Activated CD8-positive, alpha-beta T cell treated with anti-CD3 and anti-CD28 coated beads for 36 hours (primary cell): ENCODE measurements at regions not wholly inside any gene's neighbourhood (a gene's known extent, or its start where the extent isn't known, plus 50 kb on each side); places are given as distances from the start of the nearest gene placed in this dataset.

Experiments used
- ATAC-seq: fragments of 200-7000 bp; cut with Tn5 transposase; one replicate; pipeline ENCODE4 v1.10.0; 2021; ENCODE audit warnings: mild to moderate bottlenecking, moderate library complexity
- CTCF ChIA-PET: fragments of 350-600 bp; sonication (Branson Sonifier 250); formaldehyde crosslinking; loops from one replicate; lab custom pipeline; 2021; ENCODE audit warnings: antibody characterized with exemption; lab: Charles Lee
- POLR2A ChIA-PET: fragments of 350-600 bp; sonication (Branson Sonifier 250); formaldehyde crosslinking; loops from one replicate; lab custom pipeline; 2021; ENCODE audit warnings: antibody characterized with exemption; lab: Charles Lee
- DNase-seq: peaks from one replicate; pipeline ENCODE4 v3.0.0-alpha.2; 2020
- H3K27ac Mint-ChIP-seq: one replicate; pipeline ENCODE4 v1.8.0; 2021; ENCODE audit warnings: mild to moderate bottlenecking, mixed read lengths
- H3K27me3 Mint-ChIP-seq: one replicate; pipeline ENCODE4 v1.8.0; 2021; ENCODE audit warnings: mixed read lengths
- H3K36me3 Mint-ChIP-seq: one replicate; pipeline ENCODE4 v1.8.0; 2021; ENCODE audit warnings: low read depth, mixed read lengths
- H3K4me1 Mint-ChIP-seq: one replicate; pipeline ENCODE4 v1.8.0; 2021; ENCODE audit warnings: low read depth, mixed read lengths
- H3K4me3 Mint-ChIP-seq: one replicate; pipeline ENCODE4 v1.8.0; 2021; ENCODE audit warnings: mild to moderate bottlenecking, moderate library complexity, mixed read lengths
- H3K9me3 Mint-ChIP-seq: one replicate; pipeline ENCODE4 v1.8.0; 2021; ENCODE audit warnings: mixed read lengths
- intact Hi-C: fragments of 100-400 bp; cut with micrococcal nuclease; formaldehyde crosslinking; loops from one replicate; pipeline ENCODE4 v1.10.0; 2022
- TF ChIP-seq, protein P1 (sequence below): fragments of 200-600 bp; IDR thresholded peaks from one replicate; pipeline ENCODE4 v1.8.0; 2022; ENCODE audit warnings: antibody characterized with exemption, mild to moderate bottlenecking

DNA sequence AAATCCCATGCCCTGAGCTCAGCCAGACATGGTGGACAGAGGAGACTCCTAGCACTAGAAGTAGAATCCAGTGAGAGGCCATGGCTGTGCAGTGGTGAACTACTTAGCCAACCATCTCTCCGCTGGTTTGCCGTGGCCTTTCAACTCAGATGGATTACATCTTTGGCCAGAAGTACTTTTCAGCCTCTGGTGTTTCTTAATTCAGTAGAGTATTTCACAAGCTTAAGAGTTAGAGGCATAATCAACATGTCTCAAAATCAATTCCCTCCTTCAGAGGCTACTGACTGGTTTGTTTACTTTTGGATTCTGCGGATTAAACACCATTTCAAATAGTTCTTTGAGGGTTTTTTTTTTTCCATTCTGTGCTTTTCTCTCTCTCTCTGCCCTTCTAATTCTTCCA, 91.1 kb upstream of the PGRMC2 start:
- no peaks in the 10 kb centered on the region for H3K27me3 Mint-ChIP-seq
- TF ChIP-seq, protein P1, sequence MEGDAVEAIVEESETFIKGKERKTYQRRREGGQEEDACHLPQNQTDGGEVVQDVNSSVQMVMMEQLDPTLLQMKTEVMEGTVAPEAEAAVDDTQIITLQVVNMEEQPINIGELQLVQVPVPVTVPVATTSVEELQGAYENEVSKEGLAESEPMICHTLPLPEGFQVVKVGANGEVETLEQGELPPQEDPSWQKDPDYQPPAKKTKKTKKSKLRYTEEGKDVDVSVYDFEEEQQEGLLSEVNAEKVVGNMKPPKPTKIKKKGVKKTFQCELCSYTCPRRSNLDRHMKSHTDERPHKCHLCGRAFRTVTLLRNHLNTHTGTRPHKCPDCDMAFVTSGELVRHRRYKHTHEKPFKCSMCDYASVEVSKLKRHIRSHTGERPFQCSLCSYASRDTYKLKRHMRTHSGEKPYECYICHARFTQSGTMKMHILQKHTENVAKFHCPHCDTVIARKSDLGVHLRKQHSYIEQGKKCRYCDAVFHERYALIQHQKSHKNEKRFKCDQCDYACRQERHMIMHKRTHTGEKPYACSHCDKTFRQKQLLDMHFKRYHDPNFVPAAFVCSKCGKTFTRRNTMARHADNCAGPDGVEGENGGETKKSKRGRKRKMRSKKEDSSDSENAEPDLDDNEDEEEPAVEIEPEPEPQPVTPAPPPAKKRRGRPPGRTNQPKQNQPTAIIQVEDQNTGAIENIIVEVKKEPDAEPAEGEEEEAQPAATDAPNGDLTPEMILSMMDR = no peak
- ChIA-PET CTCF (no interaction called here), POLR2A (interaction anchor here (0.7 kb wide), 1 partner anchor 187 kb away, joined by 3 read pairs; no protein-coding TSS in a partner anchor)
- no peak overlapping the region for H3K4me3 Mint-ChIP-seq
- DNase-seq (no peak), ATAC-seq (no peak)
- intact Hi-C loops = no loop called here
- no peaks in the 10 kb centered on the region for H3K36me3 Mint-ChIP-seq
- no peak overlapping the region for H3K27ac Mint-ChIP-seq
- H3K9me3 Mint-ChIP-seq = peaks cover 5% of the 10 kb centered on the region
- no peaks in the 10 kb centered on the region for H3K4me1 Mint-ChIP-seq

DNA sequence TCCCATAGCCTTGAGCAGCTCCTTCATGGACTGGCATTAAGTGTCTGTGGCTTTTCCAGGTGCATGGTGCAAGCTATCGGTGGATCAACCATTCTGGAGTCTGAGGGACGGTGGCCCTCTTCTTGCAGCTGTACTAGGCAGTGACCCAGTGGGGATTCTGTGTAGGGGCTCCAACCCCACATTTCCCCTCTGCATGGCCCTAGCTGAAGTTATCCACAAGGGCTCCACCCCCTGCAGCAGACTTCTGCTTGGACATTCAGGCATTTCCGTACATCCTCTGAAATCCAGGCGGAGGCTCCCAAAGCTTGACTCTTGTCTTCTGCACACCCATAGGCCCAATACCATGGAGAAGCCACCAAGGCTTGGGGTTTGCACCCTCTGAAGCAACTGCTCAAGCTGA, 89.3 kb upstream of the PGRMC2 start:
- Mint-ChIP-seq H3K27ac (no peak overlapping the region), H3K4me3 (no peak overlapping the region), H3K36me3 (no peaks in the 10 kb centered on the region), H3K27me3 (no peaks in the 10 kb centered on the region), H3K9me3 (peaks cover 5% of the 10 kb centered on the region), H3K4me1 (no peaks in the 10 kb centered on the region)
- ATAC-seq (no peak), DNase-seq (no peak)
- ChIA-PET POLR2A (no interaction called here), CTCF (no interaction called here)
- TF ChIP-seq, protein P1 = no peak
- intact Hi-C loops = no loop called here

DNA sequence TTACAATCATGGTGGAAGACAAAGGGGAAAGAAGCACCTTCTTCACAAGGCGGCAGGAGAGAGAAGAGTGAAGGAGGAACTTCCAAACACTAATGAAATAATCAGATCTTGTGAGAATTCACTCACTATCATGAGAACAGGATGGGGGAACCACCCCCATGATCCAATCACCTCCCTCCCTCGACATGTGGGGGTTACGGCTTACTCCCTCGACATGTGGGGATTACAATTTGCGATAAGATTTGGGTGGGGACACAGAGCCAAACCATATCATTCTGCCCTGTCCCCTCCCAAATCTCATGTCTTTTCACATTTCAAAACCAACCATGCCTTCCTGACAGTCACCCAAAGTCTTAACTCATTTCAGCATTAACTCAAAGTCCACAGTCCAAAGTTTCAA, 88.7 kb upstream of the PGRMC2 start:
- intact Hi-C loops = no loop called here
- ATAC-seq = no peak
- H3K27me3 Mint-ChIP-seq = no peaks in the 10 kb centered on the region
- DNase-seq = no peak
- no peaks in the 10 kb centered on the region for H3K36me3 Mint-ChIP-seq
- no peaks in the 10 kb centered on the region for H3K4me1 Mint-ChIP-seq
- ChIA-PET POLR2A (no interaction called here), CTCF (no interaction called here)
- no peak overlapping the region for H3K27ac Mint-ChIP-seq
- no peak overlapping the region for H3K4me3 Mint-ChIP-seq
- TF ChIP-seq, protein P1 = no peak
- peaks cover 5% of the 10 kb centered on the region for H3K9me3 Mint-ChIP-seq

DNA sequence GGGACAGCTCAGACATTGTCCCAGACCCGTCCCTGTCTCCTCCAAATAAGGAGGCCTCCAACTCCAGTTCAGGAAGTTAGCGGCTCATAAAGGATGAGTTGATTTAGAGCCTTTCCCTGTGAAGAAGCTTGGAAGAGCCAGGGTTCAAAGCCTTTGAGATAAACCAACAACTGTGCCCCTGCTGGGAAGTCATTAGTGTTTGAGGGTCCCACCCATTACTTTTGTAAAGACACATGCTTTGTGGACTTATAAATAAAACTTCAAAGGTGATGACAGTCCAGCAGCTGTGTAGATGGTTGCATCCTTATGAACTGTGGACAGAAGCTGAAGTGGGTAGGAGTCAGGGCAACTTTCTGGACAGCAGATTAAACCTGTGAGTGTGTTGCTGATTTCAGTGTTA, 86.0 kb upstream of the PGRMC2 start:
- peaks cover 4% of the 10 kb centered on the region for H3K36me3 Mint-ChIP-seq
- no peak for ATAC-seq
- intact Hi-C loops = no loop called here
- H3K4me3 Mint-ChIP-seq = no peak overlapping the region
- no peak for DNase-seq
- CTCF ChIA-PET = no interaction called here
- H3K27ac Mint-ChIP-seq = no peak overlapping the region
- H3K9me3 Mint-ChIP-seq = peaks cover 5% of the 10 kb centered on the region
- POLR2A ChIA-PET = no interaction called here
- no peaks in the 10 kb centered on the region for H3K4me1 Mint-ChIP-seq
- TF ChIP-seq, protein P1 = no peak
- H3K27me3 Mint-ChIP-seq = no peaks in the 10 kb centered on the region

DNA sequence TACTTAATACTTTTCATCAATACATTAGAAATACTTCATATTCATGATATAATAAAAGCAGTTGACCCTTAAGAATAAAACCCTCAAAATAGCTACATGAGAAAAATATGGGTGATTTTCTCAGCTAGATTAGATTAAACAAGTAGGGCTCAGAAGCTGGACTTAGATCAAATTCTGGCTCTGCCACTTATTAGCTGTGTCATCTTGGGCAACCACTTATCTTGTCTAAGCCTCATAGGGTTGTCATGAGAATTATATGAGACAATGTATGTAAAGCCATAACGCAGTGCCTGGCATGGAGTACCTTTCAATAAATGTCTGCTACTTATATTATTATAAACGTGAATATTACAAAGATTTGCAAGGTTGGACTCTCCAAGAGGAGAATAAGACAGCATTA, 84.3 kb upstream of the PGRMC2 start:
- peaks cover 2% of the 10 kb centered on the region for H3K9me3 Mint-ChIP-seq
- H3K36me3 Mint-ChIP-seq = peaks cover 4% of the 10 kb centered on the region
- no peak overlapping the region for H3K27ac Mint-ChIP-seq
- intact Hi-C loops = no loop called here
- ATAC-seq = no peak
- H3K4me1 Mint-ChIP-seq = no peaks in the 10 kb centered on the region
- ChIA-PET POLR2A (no interaction called here), CTCF (no interaction called here)
- H3K4me3 Mint-ChIP-seq = no peak overlapping the region
- no peak for DNase-seq
- TF ChIP-seq, protein P1 = no peak
- no peaks in the 10 kb centered on the region for H3K27me3 Mint-ChIP-seq
